ENCODE measurements at regions not wholly inside any gene's neighbourhood (a gene's known extent, or its start where the extent isn't known, plus 50 kb on each side); places are given as distances from the start of the nearest gene placed in this dataset.

- TF ChIP-seq CTCF (IDR thresholded peaks at IDR 0.05; ENCODE audit: extremely low read depth, low read depth, low read length), result no peak
- no peak overlapping the region for H3K27ac ChIP-seq (ENCODE audit: low read depth, low read length)
- H3K4me3 ChIP-seq (ENCODE audit: insufficient read depth, low read length), result no peak overlapping the region
- H3K4me2 ChIP-seq (ENCODE audit: insufficient read depth, low read length), result no peak overlapping the region
- H3K27me3 ChIP-seq (ENCODE audit: insufficient read depth, low read length), result peaks cover 3% of the 10 kb centered on the region
- no peaks in the 10 kb centered on the region for H3K4me1 ChIP-seq (ENCODE audit: insufficient read depth, low read length)
- H3K9me3 ChIP-seq (ENCODE audit: low read depth, low read length), result no peaks in the 10 kb centered on the region
- H2AFZ ChIP-seq (ENCODE audit: low read length), result no peak overlapping the region
- no peaks in the 10 kb centered on the region for H4K20me1 ChIP-seq (ENCODE audit: insufficient read depth, low read length)
- H3K36me3 ChIP-seq (ENCODE audit: insufficient read depth, low read length), result no peaks in the 10 kb centered on the region
- H3K79me2 ChIP-seq (ENCODE audit: insufficient read depth, low read length), result no peaks in the 10 kb centered on the region
- DNase-seq (ENCODE audit: insufficient read length, low spot score, missing footprints), result no peak
Observed at GRCh38 chr18:34544930-34545329, 165.2 kb upstream of the DTNA start.

GRCh38 chr18:34548120-34548972, 161.8 kb upstream of the DTNA start:
- Histone ChIP-seq H3K79me2 (ENCODE audit: insufficient read depth, low read length) (no peaks in the 10 kb centered on the region), H3K9me3 (ENCODE audit: low read depth, low read length) (no peaks in the 10 kb centered on the region), H4K20me1 (ENCODE audit: insufficient read depth, low read length) (no peaks in the 10 kb centered on the region), H2AFZ (ENCODE audit: low read length) (no peak overlapping the region), H3K27me3 (ENCODE audit: insufficient read depth, low read length) (peaks cover 3% of the 10 kb centered on the region), H3K4me2 (ENCODE audit: insufficient read depth, low read length) (no peak overlapping the region), H3K36me3 (ENCODE audit: insufficient read depth, low read length) (no peaks in the 10 kb centered on the region), H3K27ac (ENCODE audit: low read depth, low read length) (no peak overlapping the region), H3K4me1 (ENCODE audit: insufficient read depth, low read length) (no peaks in the 10 kb centered on the region), H3K4me3 (ENCODE audit: insufficient read depth, low read length) (no peak overlapping the region)
- no peak for DNase-seq (ENCODE audit: insufficient read length, low spot score, missing footprints)
- no peak for TF ChIP-seq CTCF (IDR thresholded peaks at IDR 0.05; ENCODE audit: extremely low read depth, low read depth, low read length)

DNA sequence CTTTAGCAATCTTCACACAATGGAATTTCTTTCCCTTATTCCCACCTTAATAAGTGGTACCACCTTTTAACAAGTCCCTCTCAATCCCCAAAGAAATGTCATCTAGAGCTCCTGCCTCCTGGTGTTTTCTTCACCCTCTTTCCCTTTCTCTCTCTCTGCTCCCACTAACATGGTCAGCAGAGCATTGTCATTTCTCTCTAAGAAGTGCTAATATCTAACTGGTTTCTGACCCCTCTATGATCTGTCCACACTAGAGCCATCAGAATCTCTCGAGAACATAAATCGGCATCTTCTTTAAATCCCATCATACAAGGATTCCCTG, 161.2 kb upstream of the DTNA start:
- H3K27me3 ChIP-seq (ENCODE audit: insufficient read depth, low read length), result peaks cover 3% of the 10 kb centered on the region
- H3K4me3 ChIP-seq (ENCODE audit: insufficient read depth, low read length), result no peak overlapping the region
- no peaks in the 10 kb centered on the region for H3K4me1 ChIP-seq (ENCODE audit: insufficient read depth, low read length)
- H3K4me2 ChIP-seq (ENCODE audit: insufficient read depth, low read length), result no peak overlapping the region
- DNase-seq (ENCODE audit: insufficient read length, low spot score, missing footprints), result no peak
- H3K27ac ChIP-seq (ENCODE audit: low read depth, low read length), result no peak overlapping the region
- H3K79me2 ChIP-seq (ENCODE audit: insufficient read depth, low read length), result no peaks in the 10 kb centered on the region
- no peaks in the 10 kb centered on the region for H3K9me3 ChIP-seq (ENCODE audit: low read depth, low read length)
- no peaks in the 10 kb centered on the region for H3K36me3 ChIP-seq (ENCODE audit: insufficient read depth, low read length)
- no peak overlapping the region for H2AFZ ChIP-seq (ENCODE audit: low read length)
- H4K20me1 ChIP-seq (ENCODE audit: insufficient read depth, low read length), result no peaks in the 10 kb centered on the region
- TF ChIP-seq CTCF (IDR thresholded peaks at IDR 0.05; ENCODE audit: extremely low read depth, low read depth, low read length), result no peak

DNA sequence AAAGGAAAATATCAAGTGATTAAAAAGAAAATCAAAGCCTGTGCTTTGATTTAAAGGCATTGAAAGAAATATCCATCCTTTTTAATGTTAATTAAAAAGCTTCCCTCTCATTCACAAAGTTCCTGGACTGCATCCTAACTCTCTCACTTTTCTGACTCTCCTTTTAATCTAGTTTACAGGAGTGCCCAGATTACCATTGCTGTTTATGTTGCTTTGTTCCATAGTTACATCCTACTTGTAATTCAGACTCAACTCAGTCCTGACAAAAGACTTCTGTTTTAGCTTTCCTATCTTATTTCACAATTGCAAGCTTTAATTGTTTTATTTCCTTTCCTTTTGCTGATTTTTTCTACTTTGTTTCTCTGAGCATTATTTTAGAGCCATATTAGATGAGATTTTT, 160.7 kb upstream of the DTNA start:
- no peaks in the 10 kb centered on the region for H3K9me3 ChIP-seq (ENCODE audit: low read depth, low read length)
- TF ChIP-seq CTCF (IDR thresholded peaks at IDR 0.05; ENCODE audit: extremely low read depth, low read depth, low read length), result no peak
- H3K27ac ChIP-seq (ENCODE audit: low read depth, low read length), result no peak overlapping the region
- H2AFZ ChIP-seq (ENCODE audit: low read length), result no peak overlapping the region
- no peaks in the 10 kb centered on the region for H4K20me1 ChIP-seq (ENCODE audit: insufficient read depth, low read length)
- peaks cover 3% of the 10 kb centered on the region for H3K27me3 ChIP-seq (ENCODE audit: insufficient read depth, low read length)
- DNase-seq (ENCODE audit: insufficient read length, low spot score, missing footprints), result no peak
- no peak overlapping the region for H3K4me3 ChIP-seq (ENCODE audit: insufficient read depth, low read length)
- H3K79me2 ChIP-seq (ENCODE audit: insufficient read depth, low read length), result no peaks in the 10 kb centered on the region
- H3K4me2 ChIP-seq (ENCODE audit: insufficient read depth, low read length), result no peak overlapping the region
- H3K36me3 ChIP-seq (ENCODE audit: insufficient read depth, low read length), result no peaks in the 10 kb centered on the region
- no peaks in the 10 kb centered on the region for H3K4me1 ChIP-seq (ENCODE audit: insufficient read depth, low read length)

All from osteoblast (primary cell).